H9 (cell line): ENCODE measurements at regions not wholly inside any gene's neighbourhood (a gene's known extent, or its start where the extent isn't known, plus 50 kb on each side); places are given as distances from the start of the nearest gene placed in this dataset.

Experiments used
- DNase-seq: peaks from one replicate; pipeline ENCODE4 v3.0.0-alpha.2; 2017
- H2AFZ ChIP-seq: one replicate; pipeline ENCODE4 v1.6.1; 2013; ENCODE audit warnings: mild to moderate bottlenecking, low read length, control low read depth, moderate library complexity
- H2AK5ac ChIP-seq: 2 replicates; pipeline ENCODE4 v1.6.1; 2013; ENCODE audit warnings: low read length, control low read depth, mixed read lengths; ENCODE audit not compliant: insufficient read length
- H2BK120ac ChIP-seq: one replicate; pipeline ENCODE4 v1.6.1; 2013; ENCODE audit warnings: low read depth, mild to moderate bottlenecking, low read length, control low read depth, inconsistent platforms; ENCODE audit not compliant: poor library complexity, severe bottlenecking
- H2BK12ac ChIP-seq: 2 replicates; pipeline ENCODE4 v1.6.1; 2013; ENCODE audit warnings: low read length, control low read depth, mixed read lengths, low read depth; ENCODE audit not compliant: insufficient read length
- H2BK15ac ChIP-seq: 2 replicates; pipeline ENCODE4 v1.6.1; 2013; ENCODE audit warnings: low read depth, low read length, control low read depth
- H2BK20ac ChIP-seq: one replicate; pipeline ENCODE4 v1.6.1; 2013; ENCODE audit warnings: low read depth, mild to moderate bottlenecking, low read length, control low read depth, inconsistent platforms; ENCODE audit not compliant: poor library complexity, severe bottlenecking
- H2BK5ac ChIP-seq: 2 replicates; pipeline ENCODE4 v1.6.1; 2013; ENCODE audit warnings: low read length, control low read depth, mixed read lengths; ENCODE audit not compliant: insufficient read length
- H3K14ac ChIP-seq: 2 replicates; pipeline ENCODE4 v1.6.1; 2013; ENCODE audit warnings: low read length, control low read depth; ENCODE audit not compliant: insufficient read depth
- H3K18ac ChIP-seq: 2 replicates; pipeline ENCODE4 v1.6.1; 2013; ENCODE audit warnings: low read depth, mild to moderate bottlenecking, mixed read lengths, low read length, control low read depth; ENCODE audit not compliant: insufficient read length
- H3K23ac ChIP-seq: 2 replicates; pipeline ENCODE4 v1.6.1; 2013; ENCODE audit warnings: low read length, control low read depth, mixed read lengths, low read depth; ENCODE audit not compliant: insufficient read length
- H3K23me2 ChIP-seq: 2 replicates; pipeline ENCODE4 v1.6.1; 2013; ENCODE audit warnings: low read depth, mild to moderate bottlenecking, mixed read lengths, low read length, control low read depth; ENCODE audit not compliant: insufficient read length, poor library complexity, severe bottlenecking
- H3K27ac ChIP-seq: 2 replicates; pipeline ENCODE4 v1.5.1; 2013; ENCODE audit warnings: low read length, control low read depth, mixed read lengths, low read depth; ENCODE audit not compliant: insufficient read length
- H3K27me3 ChIP-seq: 2 replicates; pipeline ENCODE4 v1.6.1; 2013; ENCODE audit warnings: low read length, control low read depth, inconsistent platforms; ENCODE audit not compliant: insufficient read depth
- H3K4ac ChIP-seq: 2 replicates; pipeline ENCODE4 v1.6.1; 2013; ENCODE audit warnings: low read depth, mild to moderate bottlenecking, control low read depth, inconsistent platforms, low read length, moderate library complexity
- H3K4me1 ChIP-seq: 2 replicates; pipeline ENCODE4 v1.6.1; 2013; ENCODE audit warnings: low read length, control low read depth, inconsistent platforms; ENCODE audit not compliant: insufficient read depth
- H3K4me2 ChIP-seq: 2 replicates; pipeline ENCODE4 v1.6.1; 2013; ENCODE audit warnings: low read length, control low read depth, mixed read lengths; ENCODE audit not compliant: insufficient read length, insufficient read depth
- H3K56ac ChIP-seq: 2 replicates; pipeline ENCODE4 v1.6.1; 2013; ENCODE audit warnings: low read depth, mild to moderate bottlenecking, mixed read lengths, low read length, control low read depth; ENCODE audit not compliant: insufficient read length
- H3K79me1 ChIP-seq: 2 replicates; pipeline ENCODE4 v1.6.1; 2013; ENCODE audit warnings: low read depth, mild to moderate bottlenecking, moderate library complexity, low read length, control low read depth, inconsistent platforms; ENCODE audit not compliant: insufficient read depth, poor library complexity, severe bottlenecking
- H3K79me2 ChIP-seq: 2 replicates; pipeline ENCODE4 v1.6.1; 2013; ENCODE audit warnings: low read length, control low read depth, inconsistent platforms; ENCODE audit not compliant: insufficient read depth
- H3K9ac ChIP-seq: 2 replicates; pipeline ENCODE4 v1.6.1; 2013; ENCODE audit warnings: low read length, control low read depth, mixed read lengths; ENCODE audit not compliant: insufficient read length; ENCODE audit errors: extremely low read depth
- H3K9me3 ChIP-seq: one replicate; pipeline ENCODE4 v1.6.1; 2013; ENCODE audit warnings: low read depth, low read length, inconsistent platforms; ENCODE audit not compliant: control insufficient read depth
- H3T11ph ChIP-seq: one replicate; pipeline ENCODE4 v1.6.1; 2013; ENCODE audit warnings: mild to moderate bottlenecking, low read length, control low read depth, inconsistent platforms
- H4K20me1 ChIP-seq: one replicate; pipeline ENCODE4 v1.6.1; 2013; ENCODE audit not compliant: control insufficient read depth, insufficient read length, insufficient read depth
- H4K5ac ChIP-seq: 2 replicates; pipeline ENCODE4 v1.6.1; 2013; ENCODE audit warnings: low read depth, mild to moderate bottlenecking, mixed read lengths, low read length, control low read depth; ENCODE audit not compliant: insufficient read length
- H4K8ac ChIP-seq: replicated peaks from 2 replicates; pipeline ENCODE4 v1.6.1; 2013; ENCODE audit warnings: low read length, control low read depth, mixed read lengths, low read depth; ENCODE audit not compliant: insufficient read length
- H4K91ac ChIP-seq: 2 replicates; pipeline ENCODE4 v1.6.1; 2013; ENCODE audit warnings: low read depth, mild to moderate bottlenecking, moderate library complexity, mixed read lengths, low read length, control low read depth; ENCODE audit not compliant: insufficient read length
- H3K27ac Mint-ChIP-seq, 3 experiments: 2 replicates in 2 of 3; 3 replicates in 1 of 3; pipeline ENCODE4 v1.8.0; 2020 to 2021; ENCODE audit warnings: mixed read lengths in 3 of 3, mild to moderate bottlenecking in 1 of 3, moderate library complexity in 1 of 3
- H3K27me3 Mint-ChIP-seq: 2 replicates; pipeline ENCODE4 v1.8.0; 2021; ENCODE audit warnings: low read depth, mild to moderate bottlenecking, moderate library complexity, mixed read lengths
- H3K36me3 Mint-ChIP-seq, 3 experiments: 2 replicates in 2 of 3; 3 replicates in 1 of 3; pipeline ENCODE4 v1.8.0; 2020 to 2021; ENCODE audit warnings: low read depth in 3 of 3, mixed read lengths in 3 of 3; ENCODE audit not compliant: insufficient read depth in 1 of 3
- H3K4me1 Mint-ChIP-seq, 2 experiments: 2 replicates each; pipeline ENCODE4 v1.8.0; 2020; ENCODE audit warnings: mixed read lengths in 2 of 2
- H3K4me3 Mint-ChIP-seq, 2 experiments: 2 replicates in 1 of 2; 3 replicates in 1 of 2; pipeline ENCODE4 v1.8.0; 2020 to 2021; ENCODE audit warnings: mild to moderate bottlenecking in 2 of 2, mixed read lengths in 2 of 2, moderate library complexity in 1 of 2
- H3K9me3 Mint-ChIP-seq, 2 experiments: 2 replicates in 1 of 2; 3 replicates in 1 of 2; pipeline ENCODE4 v1.8.0; 2020; ENCODE audit warnings: mild to moderate bottlenecking in 2 of 2, mixed read lengths in 2 of 2, moderate library complexity in 1 of 2
- CTCF ChIP-seq: fragments of 200-600 bp; sonication (generic); conservative IDR thresholded peaks from 3 replicates; pipeline ENCODE4 v1.8.0; 2021; ENCODE audit warnings: antibody characterized with exemption, mild to moderate bottlenecking
- WGBS: extraction: QIAGEN DNeasy Blood & Tissue Kit; methylation state at CpG from one replicate; pipeline ENCODE4 v1.1.7; 2013; ENCODE audit warnings: missing lambda C conversion rate, low lambda C conversion rate, mixed read lengths; ENCODE audit not compliant: insufficient read length; ENCODE audit errors: extremely low coverage; 5-methylcytosine and 5-hydroxymethylcytosine counted together

- Histone ChIP-seq H2AFZ (no peak overlapping the region), H3K18ac (no peak overlapping the region), H2BK12ac (no peak overlapping the region), H3K9ac (no peak overlapping the region), H3K56ac (no peak overlapping the region), H4K8ac (no peak overlapping the region), H2AK5ac (no peak overlapping the region), H3K4me1 (no peaks in the 10 kb centered on the region), H4K20me1 (no peaks in the 10 kb centered on the region), H3K9me3 (no peaks in the 10 kb centered on the region), H2BK5ac (no peak overlapping the region), H3K4me2 (no peak overlapping the region), H2BK20ac (no peak overlapping the region), H3K14ac (no peak overlapping the region), H3K27me3 (no peaks in the 10 kb centered on the region), H2BK15ac (no peak overlapping the region), H4K91ac (no peak overlapping the region), H3K27ac (no peak overlapping the region), H3K4ac (no peak overlapping the region), H2BK120ac (no peak overlapping the region), H3K79me1 (no peaks in the 10 kb centered on the region), H3K23ac (no peak overlapping the region), H4K5ac (no peak overlapping the region), H3T11ph (no peak overlapping the region), H3K23me2 (no peaks in the 10 kb centered on the region), H3K79me2 (no peaks in the 10 kb centered on the region)
- Mint-ChIP-seq H3K27me3 (no peaks in the 10 kb centered on the region; the same call in none of the 2 replicates), H3K9me3 (no peaks in the 10 kb centered on the region), H3K4me3 (no peak overlapping the region), H3K4me1 (no peaks in the 10 kb centered on the region), H3K27ac (no peak overlapping the region; a peak in 1 of 7 replicates), H3K36me3 (no peaks in the 10 kb centered on the region; a peak in 1 of 7 replicates)
- DNase-seq, result no peak
- no CpG with 5 or more reads among the region's 4 CpGs for WGBS
- no peak for TF ChIP-seq CTCF
These were observed 175.0 kb upstream of the PRDM1 start for GRCh38 chr6:105911106-105911629.
